ENCODE measurements at regions not wholly inside any gene's neighbourhood (a gene's known extent, or its start where the extent isn't known, plus 50 kb on each side); places are given as distances from the start of the nearest gene placed in this dataset.

DNA sequence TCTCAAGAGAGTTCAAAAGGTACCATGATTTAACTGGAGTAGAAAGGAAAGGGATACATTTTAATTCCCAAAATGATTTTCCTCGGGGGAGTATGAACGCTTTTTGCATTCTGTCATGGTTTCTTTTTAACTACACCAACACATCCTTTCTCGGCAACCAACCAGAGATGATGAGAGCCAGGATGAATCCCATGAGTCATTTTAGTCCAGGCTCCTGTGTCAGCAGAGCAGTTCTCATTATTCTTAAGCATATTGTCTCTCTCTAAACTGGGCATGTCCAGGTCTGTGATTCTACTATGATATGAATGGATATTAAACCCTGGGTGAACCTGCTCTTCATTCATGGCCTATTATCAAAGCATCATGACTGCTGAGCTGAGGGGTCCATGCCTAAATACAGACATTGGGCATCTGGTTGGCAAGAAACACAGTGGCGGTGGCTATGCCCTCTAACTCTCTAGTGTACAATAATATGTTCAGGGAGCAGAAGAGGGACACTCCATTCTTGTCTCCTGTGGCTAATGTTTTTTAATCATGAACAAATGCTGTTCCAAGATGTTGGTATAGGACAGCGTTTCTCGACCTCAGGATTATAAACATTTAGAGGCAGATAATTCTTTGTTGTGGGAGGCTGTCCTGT lies 124.3 kb upstream of the ESRRG start:
- TF ChIP-seq, protein P1, sequence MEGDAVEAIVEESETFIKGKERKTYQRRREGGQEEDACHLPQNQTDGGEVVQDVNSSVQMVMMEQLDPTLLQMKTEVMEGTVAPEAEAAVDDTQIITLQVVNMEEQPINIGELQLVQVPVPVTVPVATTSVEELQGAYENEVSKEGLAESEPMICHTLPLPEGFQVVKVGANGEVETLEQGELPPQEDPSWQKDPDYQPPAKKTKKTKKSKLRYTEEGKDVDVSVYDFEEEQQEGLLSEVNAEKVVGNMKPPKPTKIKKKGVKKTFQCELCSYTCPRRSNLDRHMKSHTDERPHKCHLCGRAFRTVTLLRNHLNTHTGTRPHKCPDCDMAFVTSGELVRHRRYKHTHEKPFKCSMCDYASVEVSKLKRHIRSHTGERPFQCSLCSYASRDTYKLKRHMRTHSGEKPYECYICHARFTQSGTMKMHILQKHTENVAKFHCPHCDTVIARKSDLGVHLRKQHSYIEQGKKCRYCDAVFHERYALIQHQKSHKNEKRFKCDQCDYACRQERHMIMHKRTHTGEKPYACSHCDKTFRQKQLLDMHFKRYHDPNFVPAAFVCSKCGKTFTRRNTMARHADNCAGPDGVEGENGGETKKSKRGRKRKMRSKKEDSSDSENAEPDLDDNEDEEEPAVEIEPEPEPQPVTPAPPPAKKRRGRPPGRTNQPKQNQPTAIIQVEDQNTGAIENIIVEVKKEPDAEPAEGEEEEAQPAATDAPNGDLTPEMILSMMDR (IDR thresholded peaks at IDR 0.05; ENCODE audit: low read depth, low read length) = no peak
- no peak for DNase-seq (ENCODE audit: extremely low read depth, low read depth)

DNA sequence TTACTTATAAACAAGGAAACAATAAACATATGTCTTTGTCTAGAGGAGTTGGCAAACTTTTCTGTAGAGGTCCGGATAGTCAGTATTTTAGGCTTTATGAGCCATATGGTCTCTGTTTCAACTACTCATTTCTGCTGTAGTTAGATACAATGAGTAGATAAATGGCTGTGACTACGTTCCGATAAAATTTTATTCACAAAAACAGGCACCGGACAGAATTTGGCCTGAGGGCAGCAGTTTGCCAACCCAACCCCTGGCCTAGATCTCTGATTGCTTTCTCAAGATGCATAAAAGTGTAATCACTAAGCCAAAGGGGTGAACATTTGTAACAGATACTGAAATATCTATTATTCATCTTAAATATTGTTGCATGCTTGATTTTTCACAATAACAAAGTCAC lies 123.1 kb upstream of the ESRRG start:
- DNase-seq (ENCODE audit: extremely low read depth, low read depth) = no peak
- TF ChIP-seq, protein P1 (IDR thresholded peaks at IDR 0.05; ENCODE audit: low read depth, low read length) = no peak

DNA sequence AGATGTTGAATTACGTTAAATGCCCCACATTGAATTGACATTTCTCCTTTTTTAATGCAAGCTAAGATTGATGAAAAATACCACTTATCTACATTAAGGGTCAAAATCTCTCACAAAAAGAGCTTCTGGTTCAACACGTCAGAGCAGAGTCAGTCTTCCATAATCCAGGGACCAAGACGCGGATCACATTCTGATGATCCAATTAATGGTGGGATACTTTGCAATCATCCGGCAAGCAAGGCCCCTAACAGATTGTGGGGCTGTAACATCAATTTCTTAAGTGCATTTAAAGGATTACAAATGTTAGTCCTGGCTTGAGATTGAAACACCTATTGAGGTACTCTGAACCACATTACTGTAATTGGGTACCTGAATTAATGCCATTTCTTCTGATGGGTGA lies 120.2 kb upstream of the ESRRG start:
- no peak for DNase-seq (ENCODE audit: extremely low read depth, low read depth)
- TF ChIP-seq, protein P1 (IDR thresholded peaks at IDR 0.05; ENCODE audit: low read depth, low read length) = no peak

DNA sequence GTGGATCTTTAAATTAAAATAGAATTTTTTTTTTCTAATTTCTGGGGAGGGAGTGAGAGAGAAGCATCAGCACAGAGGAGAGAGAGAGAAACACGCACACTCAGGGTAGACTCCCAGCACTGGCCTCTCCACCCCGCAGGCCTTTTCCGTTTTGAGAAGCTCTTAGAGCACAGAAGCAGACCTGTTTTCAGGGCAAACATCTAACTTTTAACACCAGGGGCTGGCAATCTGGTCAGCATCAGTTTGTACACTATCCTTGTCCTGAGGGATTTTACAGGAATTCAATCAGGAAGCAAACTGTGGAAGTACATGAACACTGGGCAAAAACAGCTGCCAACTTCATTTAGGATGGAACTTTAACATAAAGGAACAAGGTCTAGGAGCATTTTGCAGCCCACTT lies 117.9 kb upstream of the ESRRG start:
- no peak for DNase-seq (ENCODE audit: extremely low read depth, low read depth)
- TF ChIP-seq, protein P1 (IDR thresholded peaks at IDR 0.05; ENCODE audit: low read depth, low read length) = no peak

DNA sequence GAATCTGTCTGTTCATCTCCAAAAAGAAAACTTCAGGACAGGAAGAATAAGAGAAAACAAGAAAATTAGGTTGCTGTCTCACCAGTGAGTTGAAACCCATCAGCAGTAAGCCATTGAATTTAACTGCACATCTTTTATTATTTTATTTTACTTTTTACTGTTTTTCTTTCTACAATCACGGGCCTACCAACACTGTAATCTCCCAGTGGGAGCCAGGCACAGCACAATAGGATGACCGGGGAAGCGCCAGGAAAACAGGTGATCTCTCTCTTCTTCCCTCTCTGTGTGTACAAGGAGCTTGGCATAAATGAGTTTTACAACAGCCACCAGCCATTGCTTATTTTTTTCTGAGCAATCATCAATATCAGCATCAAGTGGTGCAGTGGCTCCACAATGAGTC lies 113.1 kb upstream of the ESRRG start:
- DNase-seq (ENCODE audit: extremely low read depth, low read depth) = no peak
- TF ChIP-seq, protein P1 (IDR thresholded peaks at IDR 0.05; ENCODE audit: low read depth, low read length) = no peak

DNA sequence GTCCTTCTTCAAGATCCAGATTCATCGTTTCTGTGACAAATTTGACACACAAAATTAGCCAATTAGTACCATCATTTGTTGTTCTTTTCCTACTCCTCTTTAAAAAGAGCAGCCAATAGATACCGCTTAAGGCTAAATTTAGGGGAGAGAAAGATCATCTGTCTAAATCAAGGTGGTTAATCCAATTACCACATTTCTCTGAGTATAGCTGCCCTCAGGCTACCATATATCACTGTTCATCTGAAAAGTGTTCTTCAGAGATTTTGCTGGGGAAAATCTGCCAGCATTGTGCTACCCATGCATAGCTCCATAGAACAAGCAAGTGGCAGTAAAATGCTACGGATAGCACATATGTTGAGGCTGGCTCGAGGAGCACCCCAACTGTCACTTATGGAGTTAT lies 110.3 kb upstream of the ESRRG start:
- TF ChIP-seq, protein P1 (IDR thresholded peaks at IDR 0.05; ENCODE audit: low read depth, low read length) = no peak
- DNase-seq (ENCODE audit: extremely low read depth, low read depth) = no peak

DNA sequence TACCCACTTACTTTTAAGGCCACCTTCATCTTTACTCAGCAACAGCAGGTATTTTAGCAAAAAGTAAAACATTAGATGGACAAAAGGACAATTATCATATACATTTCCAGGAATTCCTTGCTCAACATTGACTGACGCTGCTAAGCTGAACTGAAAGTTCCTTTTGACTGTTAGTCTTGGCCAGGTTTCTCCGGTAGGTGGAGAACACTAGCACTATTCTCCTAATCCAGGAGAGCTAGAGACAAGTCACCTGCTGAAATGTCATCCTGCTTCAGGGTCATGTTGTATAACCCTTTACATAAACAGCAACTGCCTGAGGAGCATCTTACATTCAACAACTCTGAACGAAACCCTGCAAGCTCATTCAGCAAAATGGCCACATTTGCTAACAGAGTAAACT lies 109.0 kb upstream of the ESRRG start:
- no peak for DNase-seq (ENCODE audit: extremely low read depth, low read depth)
- TF ChIP-seq, protein P1 (IDR thresholded peaks at IDR 0.05; ENCODE audit: low read depth, low read length) = no peak
